HG02623 (cell line): ENCODE measurements at regions not wholly inside any gene's neighbourhood (a gene's known extent, or its start where the extent isn't known, plus 50 kb on each side); places are given as distances from the start of the nearest gene placed in this dataset.

Experiments
- ATAC-seq: cut with Tn5 transposase; IDR thresholded peaks from one replicate; pipeline ENCODE4 v1.9.1; 2021; ENCODE audit warnings: moderate library complexity; ENCODE audit not compliant: unreplicated experiment

DNA sequence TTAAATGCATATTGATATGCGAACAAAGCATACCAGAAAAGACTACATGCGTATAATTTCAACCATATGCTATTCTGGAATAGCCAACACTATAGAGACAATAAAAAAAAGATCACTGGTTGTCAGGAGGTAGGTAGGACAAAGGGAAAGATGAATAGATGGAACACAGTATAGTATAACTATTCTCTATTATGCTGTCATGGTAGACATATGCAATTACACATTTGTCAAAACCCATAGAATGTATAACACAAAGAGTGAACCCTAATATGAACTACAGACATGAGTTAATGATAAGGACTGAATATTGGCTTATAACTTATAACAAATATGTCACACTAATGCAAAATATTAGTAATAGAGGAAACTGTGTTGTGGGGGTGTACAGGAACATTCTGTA lies 460.8 kb downstream of the TAF11L14 start:
- no peak for ATAC-seq

DNA sequence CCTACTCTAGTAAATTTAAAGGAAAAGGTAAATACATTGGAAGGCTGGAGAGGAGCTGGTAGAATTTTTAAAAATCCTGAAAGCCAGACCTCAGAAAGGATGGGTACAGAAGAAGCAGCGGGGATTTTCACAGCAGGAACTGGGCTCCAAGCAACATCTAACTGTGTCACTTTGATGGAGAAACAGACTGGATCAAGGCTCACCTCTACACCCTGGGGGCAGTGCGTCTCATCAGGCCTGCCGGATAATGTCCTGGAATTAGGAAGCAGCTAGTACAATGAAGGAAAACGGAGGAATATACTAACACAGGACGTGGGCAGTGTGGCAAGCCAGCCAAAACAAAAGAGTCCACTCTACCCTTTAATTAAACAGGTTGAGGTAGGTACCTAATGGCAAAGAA lies 463.6 kb downstream of the TAF11L14 start:
- ATAC-seq: no peak

- ATAC-seq: no peak
These were observed 464.4 kb downstream of the TAF11L14 start for GRCh38 chr5:18098691-18099090.

GRCh38 chr5:18099261-18099660 lies 465.0 kb downstream of the TAF11L14 start:
- ATAC-seq: no peak

- no peak for ATAC-seq
These were observed 467.3 kb downstream of the TAF11L14 start for GRCh38 chr5:18101532-18101931.

- no peak for ATAC-seq
These were observed 468.5 kb downstream of the TAF11L14 start for GRCh38 chr5:18102733-18103132.

DNA sequence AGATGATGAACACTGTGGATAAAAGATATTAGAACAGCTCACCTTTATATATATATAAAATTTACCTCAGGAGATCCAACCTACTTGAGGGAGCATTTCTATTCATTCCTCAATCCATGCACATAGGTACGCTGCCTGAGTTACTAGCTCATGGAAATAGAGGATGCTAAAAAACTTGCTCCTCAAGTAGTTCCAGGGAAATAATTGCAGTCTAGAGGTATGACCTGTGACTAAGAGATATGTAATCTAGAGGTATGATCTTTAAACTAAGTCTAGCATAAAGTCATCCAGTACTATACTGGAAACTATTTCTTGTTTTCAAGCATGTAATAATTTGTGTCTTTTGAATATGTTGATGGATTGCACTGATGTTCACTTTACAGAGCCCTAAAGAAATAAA lies 471.2 kb downstream of the TAF11L14 start:
- ATAC-seq: no peak

GRCh38 chr5:18111906-18112465 lies 477.7 kb downstream of the TAF11L14 start:
- ATAC-seq: no peak

DNA sequence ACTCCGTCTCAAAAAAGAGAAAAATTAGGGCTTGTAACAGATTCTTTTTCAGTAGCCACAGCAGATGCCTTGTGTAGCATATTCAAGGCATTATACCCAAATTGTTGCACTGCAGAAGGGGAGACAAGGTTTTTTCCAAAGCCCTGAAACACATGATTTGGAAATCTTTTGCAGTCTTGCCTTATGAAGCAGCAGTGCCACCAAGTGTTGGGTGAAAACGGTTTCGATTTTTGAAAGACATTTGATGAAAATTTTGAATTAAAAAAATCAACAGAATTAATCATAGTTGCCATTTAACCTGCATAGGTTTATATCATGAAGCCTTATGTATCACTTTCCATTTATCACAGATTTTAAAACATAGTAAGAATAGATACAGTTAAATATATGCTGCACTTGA lies 479.5 kb downstream of the TAF11L14 start:
- no peak for ATAC-seq

DNA sequence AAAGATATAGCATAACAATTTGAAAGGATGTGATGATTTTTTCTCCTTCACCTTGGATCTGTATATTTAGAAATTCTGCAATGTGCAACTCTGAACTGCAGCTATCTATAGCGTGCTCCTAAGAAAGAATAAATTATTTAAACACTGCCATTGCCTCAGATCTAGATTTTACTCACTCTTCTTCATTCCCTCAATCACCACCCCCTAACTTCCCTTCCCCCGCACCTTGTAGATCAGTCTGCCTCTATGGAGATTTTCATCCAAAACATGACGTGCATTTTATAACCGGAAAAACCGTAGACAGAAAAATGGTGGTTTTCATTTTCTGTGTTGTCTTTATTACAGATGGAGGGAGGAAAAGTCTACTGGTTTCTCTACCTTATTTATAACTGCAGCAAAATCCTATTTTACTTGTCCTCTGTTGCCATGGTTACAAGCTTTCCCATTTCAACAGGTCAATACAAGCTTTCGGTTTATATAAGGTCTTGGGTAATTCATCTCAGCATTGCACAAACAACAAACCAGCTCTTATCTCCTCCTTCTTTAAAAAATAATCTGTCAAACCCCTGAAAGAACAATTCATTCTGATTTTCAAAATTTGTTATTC lies 480.0 kb downstream of the TAF11L14 start:
- no peak for ATAC-seq

GRCh38 chr5:18117968-18118367 lies 483.7 kb downstream of the TAF11L14 start:
- ATAC-seq: no peak

- ATAC-seq: no peak
These were observed 485.0 kb downstream of the TAF11L14 start for GRCh38 chr5:18119156-18119785.

DNA sequence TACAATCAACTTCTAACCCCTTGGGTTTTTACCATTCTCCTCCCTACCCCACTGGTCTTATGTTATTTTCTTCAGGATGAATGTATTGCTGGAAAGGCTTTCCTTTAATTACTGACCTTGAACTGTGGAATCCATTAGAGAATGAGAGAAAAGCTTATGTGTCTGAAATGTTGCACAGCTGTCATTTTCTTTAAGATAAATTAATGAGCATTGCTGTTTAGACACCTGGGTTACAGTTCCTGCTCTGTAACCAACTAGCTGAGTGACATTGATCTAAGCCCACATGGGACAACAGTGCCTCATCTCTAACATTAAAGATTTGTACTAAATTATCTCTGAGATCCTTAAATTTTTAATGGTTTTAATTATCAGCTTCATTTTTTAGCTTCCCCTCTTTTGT lies 507.0 kb downstream of the TAF11L14 start:
- ATAC-seq: no peak

DNA sequence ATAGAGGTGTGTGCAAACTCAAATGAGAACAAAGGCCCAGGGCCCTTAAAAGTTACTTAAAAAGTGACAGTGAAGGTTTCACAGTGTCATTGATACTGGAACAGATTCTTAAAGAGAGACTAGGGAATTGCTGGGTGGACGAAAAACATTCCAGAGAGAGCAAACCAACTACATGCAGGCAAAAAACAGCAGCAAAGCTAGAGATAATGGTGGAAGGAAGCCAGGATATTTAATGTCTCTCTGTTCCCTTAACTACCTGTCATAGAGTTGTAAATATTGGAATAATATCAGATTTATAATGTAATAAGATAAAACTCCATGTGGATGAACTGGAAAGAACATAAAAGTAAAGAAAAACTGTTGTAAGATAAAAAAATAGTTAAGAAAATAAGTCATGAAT lies 508.6 kb downstream of the TAF11L14 start:
- no peak for ATAC-seq

DNA sequence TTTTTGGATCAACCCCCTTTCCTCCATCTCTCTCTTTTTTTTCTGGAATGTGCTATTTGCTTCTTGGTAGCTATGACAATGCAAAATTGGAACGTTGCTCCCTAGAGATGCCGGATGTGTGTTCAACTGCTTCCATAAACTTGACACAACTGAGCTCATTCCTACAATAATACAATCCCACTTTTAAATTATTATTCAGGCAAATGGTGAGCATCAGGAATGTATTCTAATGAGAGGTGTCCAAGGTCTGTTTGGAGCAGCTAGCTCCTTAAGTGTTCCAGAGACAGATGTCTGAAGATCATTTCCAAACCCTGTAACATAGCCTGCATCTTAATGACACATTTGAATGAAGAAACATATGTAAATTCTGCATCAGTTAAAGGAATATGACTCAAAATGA lies 518.4 kb downstream of the TAF11L14 start:
- ATAC-seq: no peak

DNA sequence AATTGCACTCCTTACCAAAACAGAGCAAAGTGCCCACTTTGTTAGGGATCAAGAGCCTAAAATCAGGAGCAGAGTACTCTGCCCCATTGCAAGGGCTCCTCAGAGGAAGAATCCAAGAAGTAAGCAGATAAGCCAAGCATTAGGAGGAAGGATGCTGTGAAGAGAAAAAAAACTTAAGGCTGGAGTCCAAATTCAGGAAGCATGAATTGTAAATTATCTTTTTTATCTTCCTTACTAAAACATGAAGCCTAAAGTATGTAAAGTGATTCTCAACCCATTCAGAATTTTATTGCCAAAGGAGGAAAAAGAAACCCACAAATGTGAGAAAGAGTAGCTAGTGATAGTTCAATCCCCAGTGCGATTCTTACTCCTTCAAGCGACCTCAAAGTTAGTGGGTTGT lies 523.9 kb downstream of the TAF11L14 start:
- no peak for ATAC-seq

- ATAC-seq: no peak
These were observed 525.1 kb downstream of the TAF11L14 start for GRCh38 chr5:18159331-18159730.

DNA sequence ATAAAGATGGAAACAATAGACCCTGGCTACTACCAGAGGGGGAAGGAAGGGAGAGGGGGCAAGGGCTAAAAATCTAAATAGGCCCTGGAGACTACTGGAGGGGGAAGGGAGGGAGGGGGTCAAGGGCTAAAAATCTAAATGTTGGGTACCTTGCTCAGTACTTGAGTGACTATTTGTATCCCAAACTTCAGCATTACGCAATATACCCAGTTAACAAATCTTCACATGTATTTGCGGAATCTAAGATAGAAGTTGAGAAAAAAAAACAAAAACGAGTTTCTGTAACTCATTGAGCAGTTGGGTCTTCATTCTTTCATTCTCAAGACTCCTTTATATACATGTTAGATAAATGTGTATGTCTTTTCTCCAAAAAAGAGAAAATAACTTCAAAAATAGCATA lies 537.4 kb downstream of the TAF11L14 start:
- ATAC-seq: no peak

- ATAC-seq: no peak
These were observed 545.3 kb downstream of the TAF11L14 start for GRCh38 chr5:18179579-18179978.

GRCh38 chr5:18181575-18181974 lies 547.3 kb downstream of the TAF11L14 start:
- ATAC-seq: no peak

GRCh38 chr5:18195910-18196309 lies 561.6 kb downstream of the TAF11L14 start:
- no peak for ATAC-seq

DNA sequence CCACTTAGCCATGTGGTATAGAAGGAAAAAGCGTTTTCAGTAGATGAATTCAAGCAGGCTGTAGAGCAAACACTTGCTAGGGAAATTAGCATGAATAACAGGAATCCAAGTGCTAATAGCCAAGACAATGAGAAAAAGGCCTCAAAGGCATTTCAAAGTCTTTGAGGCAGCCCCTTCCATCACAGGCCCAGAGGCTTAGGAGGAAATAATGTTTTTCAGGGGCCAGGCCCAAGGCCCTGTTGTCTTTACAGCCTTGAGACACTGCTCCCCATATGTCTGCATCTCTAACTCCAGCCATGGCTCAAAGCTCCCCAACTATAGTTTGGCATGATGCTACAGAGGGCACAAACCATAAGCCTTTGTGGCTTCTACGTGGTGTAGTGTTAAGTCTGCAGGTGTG lies 563.5 kb downstream of the TAF11L14 start:
- no peak for ATAC-seq

- ATAC-seq: no peak
These were observed 567.9 kb downstream of the TAF11L14 start for GRCh38 chr5:18202164-18202563.
